ENCODE measurements at regions not wholly inside any gene's neighbourhood (a gene's known extent, or its start where the extent isn't known, plus 50 kb on each side); places are given as distances from the start of the nearest gene placed in this dataset.

DNA sequence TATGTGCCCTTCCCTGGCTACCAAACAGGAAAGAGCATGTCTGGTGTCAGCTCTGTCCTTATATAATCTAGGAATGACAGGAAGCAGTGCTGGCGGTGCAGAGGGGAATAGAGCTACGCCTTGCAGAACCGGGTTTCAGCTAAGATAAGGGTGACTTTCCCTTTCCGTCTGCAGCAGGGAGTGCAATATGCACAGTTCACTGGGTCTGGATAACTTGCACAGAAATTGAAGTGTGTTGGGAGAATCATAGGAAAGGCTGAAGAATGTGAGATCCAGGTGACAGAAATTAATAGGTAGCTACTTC, 90.0 kb upstream of the TSHZ3 start:
- no peak for TF ChIP-seq ZNF274 (IDR thresholded peaks at IDR 0.05; ENCODE audit: low read depth, low read length)
- no peak for TF ChIP-seq SUZ12 (IDR thresholded peaks at IDR 0.05; ENCODE audit: extremely low read depth, insufficient read depth, insufficient read length)
